Fibroblast of lung (primary cell): ENCODE measurements at regions not wholly inside any gene's neighbourhood (a gene's known extent, or its start where the extent isn't known, plus 50 kb on each side); places are given as distances from the start of the nearest gene placed in this dataset.

Experiments used
- CTCF ChIP-seq, 2 donors: IDR thresholded peaks in 1 of 2; conservative IDR thresholded peaks in 1 of 2; 1 replicate in 1 of 2; 2 replicates in 1 of 2; pipeline ENCODE4 v1.5.1; 2011 to 2012; ENCODE audit warnings: low read length in 2 of 2, control low read depth in 1 of 2, inconsistent platforms in 1 of 2, low read depth in 1 of 2, mild to moderate bottlenecking in 1 of 2
- EZH2 ChIP-seq: IDR thresholded peaks from 2 replicates; pipeline ENCODE4 v1.5.1; 2012; ENCODE audit warnings: low read length, control low read depth, mild to moderate bottlenecking; ENCODE audit errors: missing control alignments

- TF ChIP-seq CTCF (conservative IDR thresholded peaks at IDR 0.05 in 1 of 2, IDR thresholded peaks at IDR 0.05 in 1 of 2; ENCODE audit: low read depth in 1 of 2, low read length in 2 of 2) (no peak), EZH2 (no peak)
Observed at GRCh38 chr13:73674570-73674969, 459.6 kb downstream of the KLF12 start.
